GM12878 (cell line): ENCODE measurements at regions not wholly inside any gene's neighbourhood (a gene's known extent, or its start where the extent isn't known, plus 50 kb on each side); places are given as distances from the start of the nearest gene placed in this dataset.

Source experiments
- ATAC-seq: fragments of 200-7000 bp; cut with Tn5 transposase; 3 replicates; pipeline ENCODE4 v1.9.1; 2020; ENCODE audit warnings: mild to moderate bottlenecking, moderate library complexity
- BruUV-seq: library from RNA; stranded (reverse); fragments of 400-500 nt; replicated peaks from 2 replicates; lab custom pipeline; 2021; lab: Mats Ljungman, UMichigan
- CTCF ChIA-PET: fragments of 300-600 bp; sonication (Branson Sonifier 250); formaldehyde crosslinking; extraction: SDS; loops from one replicate; lab custom pipeline; 2021; ENCODE audit warnings: inconsistent platforms; lab: Yijun Ruan, JAX
- POLR2A ChIA-PET: fragments of 350-600 bp; formaldehyde crosslinking; extraction: SDS; loops from one replicate; lab custom pipeline; 2021; ENCODE audit warnings: inconsistent platforms; lab: Charles Lee
- RAD21 ChIA-PET: fragments of 300-600 bp; sonication (Branson Sonifier 250); formaldehyde crosslinking; loops from one replicate; lab custom pipeline; 2023; ENCODE audit warnings: antibody characterized with exemption; ENCODE audit not compliant: unreplicated experiment; lab: Charles Lee
- SMC1A ChIA-PET: fragments of 300-600 bp; sonication (Branson Sonifier 250); formaldehyde crosslinking; loops from one replicate; lab custom pipeline; 2023; ENCODE audit not compliant: unreplicated experiment, uncharacterized antibody; lab: Charles Lee
- DNase-seq: peaks from one replicate; pipeline ENCODE4 v3.0.0-alpha.2; 2011; ENCODE audit warnings: low read depth, low spot score
- FAIRE-seq: peaks from 3 replicates; lab custom pipeline; 2011; peaks lifted over from hg19 to GRCh38; lab: Jason Lieb, UNC
- H2AFZ ChIP-seq: 2 replicates; pipeline ENCODE4 v1.6.0; 2011; ENCODE audit warnings: low read depth, low read length, control low read depth; ENCODE audit not compliant: control insufficient read depth
- H3K27ac ChIP-seq: 2 replicates; pipeline ENCODE4 v1.5.1; 2011; ENCODE audit warnings: control low read depth; ENCODE audit not compliant: control insufficient read depth, insufficient read depth
- H3K27me3 ChIP-seq, 2 experiments: replicated peaks in 1 of 2; 2 replicates each; pipeline versions ENCODE4 v1.6.0 to v1.6.1; 2011; ENCODE audit warnings: low read length in 1 of 2; ENCODE audit not compliant: control insufficient read depth in 2 of 2, insufficient read depth in 2 of 2
- H3K36me3 ChIP-seq, 2 experiments: 2 replicates each; pipeline ENCODE4 v1.5.1; 2011; ENCODE audit warnings: low read length in 1 of 2; ENCODE audit not compliant: control insufficient read depth in 2 of 2, insufficient read depth in 2 of 2
- H3K4me1 ChIP-seq: 2 replicates; pipeline ENCODE4 v1.6.1; 2011; ENCODE audit warnings: mild to moderate bottlenecking, low read length, moderate library complexity, mixed read lengths; ENCODE audit not compliant: control insufficient read depth, insufficient read depth
- H3K4me2 ChIP-seq: 2 replicates; pipeline ENCODE4 v1.6.0; 2011; ENCODE audit warnings: control low read depth; ENCODE audit not compliant: control insufficient read depth, insufficient read depth
- H3K4me3 ChIP-seq: fragments of 200-600 bp; sonication (generic); 2 replicates; pipeline ENCODE4 v1.5.1; 2016
- H3K79me2 ChIP-seq: 2 replicates; pipeline ENCODE4 v1.6.0; 2011; ENCODE audit warnings: low read length; ENCODE audit not compliant: control insufficient read depth, insufficient read depth
- H3K9ac ChIP-seq: 2 replicates; pipeline ENCODE4 v1.8.0; 2011; ENCODE audit warnings: low read length, control low read depth, mixed read lengths; ENCODE audit not compliant: control insufficient read depth, insufficient read depth
- H3K9me3 ChIP-seq: replicated peaks from 3 replicates; pipeline ENCODE4 v1.5.1; 2011; ENCODE audit warnings: mild to moderate bottlenecking, low read length; ENCODE audit not compliant: control insufficient read depth, insufficient read depth
- H4K20me1 ChIP-seq: 2 replicates; pipeline ENCODE4 v1.6.0; 2011; ENCODE audit not compliant: control insufficient read depth, insufficient read depth
- EGR1 ChIP-seq, 2 experiments: IDR thresholded peaks; 1 replicate in 1 of 2; 2 replicates in 1 of 2; pipeline ENCODE4 v1.6.1; 2011 to 2012; ENCODE audit warnings: low read depth in 2 of 2, low read length in 2 of 2, borderline replicate concordance in 1 of 2, mild to moderate bottlenecking in 1 of 2, moderate library complexity in 1 of 2
- KDM1A ChIP-seq: fragments of 200-600 bp; sonication (generic); IDR thresholded peaks from 2 replicates; pipeline ENCODE4 v1.6.1; 2016; ENCODE audit warnings: borderline replicate concordance
- MYC ChIP-seq: IDR thresholded peaks from 2 replicates; pipeline ENCODE4 v1.6.1; 2011; ENCODE audit warnings: mild to moderate bottlenecking, low read length, moderate library complexity, inconsistent platforms; ENCODE audit not compliant: insufficient read depth, insufficient replicate concordance, insufficient read length, severe bottlenecking
- NR2F1 ChIP-seq: fragments of 450-650 bp; conservative IDR thresholded peaks from 2 replicates; pipeline ENCODE4 v1.6.1; 2017; ENCODE audit warnings: mild to moderate bottlenecking
- PML ChIP-seq: IDR thresholded peaks from 2 replicates; pipeline ENCODE4 v1.6.1; 2012; ENCODE audit warnings: low read length, inconsistent platforms
- ZNF384 ChIP-seq: IDR thresholded peaks from 2 replicates; pipeline ENCODE4 v1.6.1; 2012; ENCODE audit warnings: low read depth, mild to moderate bottlenecking, low read length, improper control_type of control experiment, borderline replicate concordance
- WGBS: methylation state at CpG from one replicate; pipeline ENCODE4 v1.1.6; 2016; ENCODE audit warnings: low lambda C conversion rate; ENCODE audit not compliant: insufficient replicate concordance, insufficient coverage; ENCODE audit errors: missing lambda C conversion rate; 5-methylcytosine and 5-hydroxymethylcytosine counted together
- in situ Hi-C: fragments of 300-500 bp; cut with MboI; formaldehyde crosslinking; loops from 9 replicates; pipeline ENCODE4 v1.14.3; 2018; ENCODE audit warnings: mixed read lengths
- intact Hi-C: fragments of 100-400 bp; cut with micrococcal nuclease; formaldehyde crosslinking; loops from one replicate; pipeline ENCODE4 v1.14.2; 2022; ENCODE audit not compliant: unreplicated experiment
- TF ChIP-seq, protein P1 (sequence below): IDR thresholded peaks from 2 replicates; pipeline ENCODE4 v1.6.1; 2012; ENCODE audit warnings: low read length, inconsistent platforms

- H3K27ac ChIP-seq = no peak overlapping the region
- POLR2A ChIA-PET = no interaction called here
- no peak overlapping the region for H3K4me2 ChIP-seq
- H4K20me1 ChIP-seq = no peaks in the 10 kb centered on the region
- no TSS peak for BruUV-seq
- CTCF ChIA-PET = interaction anchor here (0.9 kb wide), 1 partner anchor 10 kb away, joined by 3 read pairs; no protein-coding TSS in a partner anchor
- 20% methylated on average over 5 of the region's 5 CpGs for WGBS
- intact Hi-C loops = no loop called here
- in situ Hi-C loops = no loop called here
- RAD21 ChIA-PET = no interaction called here
- H3K9me3 ChIP-seq = no peaks in the 10 kb centered on the region
- no peak for ATAC-seq
- H2AFZ ChIP-seq = no peak overlapping the region
- H3K36me3 ChIP-seq = no peaks in the 10 kb centered on the region
- no peak for DNase-seq
- TF ChIP-seq, protein P1, sequence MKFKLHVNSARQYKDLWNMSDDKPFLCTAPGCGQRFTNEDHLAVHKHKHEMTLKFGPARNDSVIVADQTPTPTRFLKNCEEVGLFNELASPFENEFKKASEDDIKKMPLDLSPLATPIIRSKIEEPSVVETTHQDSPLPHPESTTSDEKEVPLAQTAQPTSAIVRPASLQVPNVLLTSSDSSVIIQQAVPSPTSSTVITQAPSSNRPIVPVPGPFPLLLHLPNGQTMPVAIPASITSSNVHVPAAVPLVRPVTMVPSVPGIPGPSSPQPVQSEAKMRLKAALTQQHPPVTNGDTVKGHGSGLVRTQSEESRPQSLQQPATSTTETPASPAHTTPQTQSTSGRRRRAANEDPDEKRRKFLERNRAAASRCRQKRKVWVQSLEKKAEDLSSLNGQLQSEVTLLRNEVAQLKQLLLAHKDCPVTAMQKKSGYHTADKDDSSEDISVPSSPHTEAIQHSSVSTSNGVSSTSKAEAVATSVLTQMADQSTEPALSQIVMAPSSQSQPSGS = no peak
- TF ChIP-seq PML (no peak), KDM1A (no peak), ZNF384 (no peak), EGR1 (IDR thresholded peaks at IDR 0.05; ENCODE audit: borderline replicate concordance in 1 of 2, low read depth in 2 of 2, low read length in 2 of 2) (no peak), NR2F1 (no peak), MYC (no peak)
- no peak overlapping the region for H3K4me3 ChIP-seq
- H3K79me2 ChIP-seq = no peaks in the 10 kb centered on the region
- no peak overlapping the region for H3K9ac ChIP-seq
- SMC1A ChIA-PET = interaction anchor here (0.9 kb wide), 1 partner anchor 10 kb away, joined by 3 read pairs; no protein-coding TSS in a partner anchor
- no peaks in the 10 kb centered on the region for H3K4me1 ChIP-seq
- H3K27me3 ChIP-seq = no peaks in the 10 kb centered on the region; a peak in 1 of 4 replicates
- FAIRE-seq = no peak
Measured at GRCh38 chr11:115629456-115630015, 125.3 kb upstream of the CADM1 start.
